Gastrocnemius medialis (tissue), 4 donors: ENCODE measurements at regions not wholly inside any gene's neighbourhood (a gene's known extent, or its start where the extent isn't known, plus 50 kb on each side); places are given as distances from the start of the nearest gene placed in this dataset.

ENCODE experiments used
- POLR2A ChIP-seq, 2 donors: fragments of 450-650 bp; IDR thresholded peaks; one replicate each; pipeline ENCODE4 v1.6.1; 2017; ENCODE audit warnings: antibody characterized with exemption in 2 of 2, mild to moderate bottlenecking in 2 of 2, moderate library complexity in 2 of 2
- TF ChIP-seq, protein P1 (sequence below), 5 experiments: fragments of 450-650 bp in 3 of 5; fragments of 200-600 bp in 2 of 5; sonication (generic) in 2 of 5; IDR thresholded peaks in 4 of 5; conservative IDR thresholded peaks in 1 of 5; 1 replicate in 4 of 5; 2 replicates in 1 of 5; pipeline ENCODE4 v1.5.1; 2016 to 2019; ENCODE audit warnings: antibody characterized with exemption in 5 of 5, mild to moderate bottlenecking in 3 of 5, moderate library complexity in 3 of 5

- TF ChIP-seq, protein P1, sequence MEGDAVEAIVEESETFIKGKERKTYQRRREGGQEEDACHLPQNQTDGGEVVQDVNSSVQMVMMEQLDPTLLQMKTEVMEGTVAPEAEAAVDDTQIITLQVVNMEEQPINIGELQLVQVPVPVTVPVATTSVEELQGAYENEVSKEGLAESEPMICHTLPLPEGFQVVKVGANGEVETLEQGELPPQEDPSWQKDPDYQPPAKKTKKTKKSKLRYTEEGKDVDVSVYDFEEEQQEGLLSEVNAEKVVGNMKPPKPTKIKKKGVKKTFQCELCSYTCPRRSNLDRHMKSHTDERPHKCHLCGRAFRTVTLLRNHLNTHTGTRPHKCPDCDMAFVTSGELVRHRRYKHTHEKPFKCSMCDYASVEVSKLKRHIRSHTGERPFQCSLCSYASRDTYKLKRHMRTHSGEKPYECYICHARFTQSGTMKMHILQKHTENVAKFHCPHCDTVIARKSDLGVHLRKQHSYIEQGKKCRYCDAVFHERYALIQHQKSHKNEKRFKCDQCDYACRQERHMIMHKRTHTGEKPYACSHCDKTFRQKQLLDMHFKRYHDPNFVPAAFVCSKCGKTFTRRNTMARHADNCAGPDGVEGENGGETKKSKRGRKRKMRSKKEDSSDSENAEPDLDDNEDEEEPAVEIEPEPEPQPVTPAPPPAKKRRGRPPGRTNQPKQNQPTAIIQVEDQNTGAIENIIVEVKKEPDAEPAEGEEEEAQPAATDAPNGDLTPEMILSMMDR (IDR thresholded peaks at IDR 0.05 in 4 of 5, conservative IDR thresholded peaks at IDR 0.05 in 1 of 5) = no peak
- no peak for TF ChIP-seq POLR2A (IDR thresholded peaks at IDR 0.05)
These were observed 374.6 kb downstream of the IRS1 start for GRCh38 chr2:226424971-226425370.
